ENCODE measurements at regions not wholly inside any gene's neighbourhood (a gene's known extent, or its start where the extent isn't known, plus 50 kb on each side); places are given as distances from the start of the nearest gene placed in this dataset.
"Not testable (repeated sequence)": the region's sequence is repeated elsewhere in the genome, so short reads cannot be mapped to it uniquely, and the experiment has no call there.

DNA sequence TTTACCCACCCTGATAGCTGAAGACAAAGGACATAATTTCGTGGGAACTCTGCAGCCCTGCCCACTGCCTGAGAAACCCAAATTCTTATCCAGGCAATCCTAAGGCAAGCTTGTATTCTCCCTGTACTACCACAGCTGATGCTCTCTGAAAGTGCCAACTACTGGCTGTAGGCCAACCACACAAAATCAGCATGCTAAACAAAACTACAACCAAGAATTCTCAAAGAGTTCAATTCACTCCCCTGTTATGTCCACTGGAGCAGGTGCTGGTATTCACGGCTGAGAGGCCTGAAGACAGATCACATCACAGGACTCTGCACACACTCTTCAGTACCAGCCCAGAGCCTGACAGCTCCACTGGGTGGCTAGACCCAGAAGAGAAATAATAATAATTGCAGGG is 375.9 kb upstream of the NDST4 start:
- TF ChIP-seq, protein P1, sequence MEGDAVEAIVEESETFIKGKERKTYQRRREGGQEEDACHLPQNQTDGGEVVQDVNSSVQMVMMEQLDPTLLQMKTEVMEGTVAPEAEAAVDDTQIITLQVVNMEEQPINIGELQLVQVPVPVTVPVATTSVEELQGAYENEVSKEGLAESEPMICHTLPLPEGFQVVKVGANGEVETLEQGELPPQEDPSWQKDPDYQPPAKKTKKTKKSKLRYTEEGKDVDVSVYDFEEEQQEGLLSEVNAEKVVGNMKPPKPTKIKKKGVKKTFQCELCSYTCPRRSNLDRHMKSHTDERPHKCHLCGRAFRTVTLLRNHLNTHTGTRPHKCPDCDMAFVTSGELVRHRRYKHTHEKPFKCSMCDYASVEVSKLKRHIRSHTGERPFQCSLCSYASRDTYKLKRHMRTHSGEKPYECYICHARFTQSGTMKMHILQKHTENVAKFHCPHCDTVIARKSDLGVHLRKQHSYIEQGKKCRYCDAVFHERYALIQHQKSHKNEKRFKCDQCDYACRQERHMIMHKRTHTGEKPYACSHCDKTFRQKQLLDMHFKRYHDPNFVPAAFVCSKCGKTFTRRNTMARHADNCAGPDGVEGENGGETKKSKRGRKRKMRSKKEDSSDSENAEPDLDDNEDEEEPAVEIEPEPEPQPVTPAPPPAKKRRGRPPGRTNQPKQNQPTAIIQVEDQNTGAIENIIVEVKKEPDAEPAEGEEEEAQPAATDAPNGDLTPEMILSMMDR (IDR thresholded peaks at IDR 0.05; ENCODE audit: unreplicated experiment), result no peak
- no peaks in the 10 kb centered on the region for H3K27me3 Mint-ChIP-seq (ENCODE audit: insufficient read depth, unreplicated experiment)
- H3K9me3 Mint-ChIP-seq (ENCODE audit: unreplicated experiment), result no peaks in the 10 kb centered on the region
- no peaks in the 10 kb centered on the region for H3K4me1 Mint-ChIP-seq (ENCODE audit: insufficient read depth, unreplicated experiment)
- H3K4me3 Mint-ChIP-seq (ENCODE audit: unreplicated experiment), result no peak overlapping the region
- POLR2A ChIA-PET, result no interaction called here
- intact Hi-C loops (cut with micrococcal nuclease), result no loop called here
- no TSS peak for BruUV-seq (replicated peaks)
- no peaks in the 10 kb centered on the region for H3K36me3 Mint-ChIP-seq (ENCODE audit: insufficient read depth, unreplicated experiment)
- CTCF ChIA-PET, result interaction anchor here (0.7 kb wide), 1 partner anchor 369 kb away, joined by 3 read pairs; no protein-coding TSS in a partner anchor
- no peak for DNase-seq (ENCODE audit: unreplicated experiment)
- no peak overlapping the region for H3K27ac Mint-ChIP-seq (ENCODE audit: low read depth, unreplicated experiment)

DNA sequence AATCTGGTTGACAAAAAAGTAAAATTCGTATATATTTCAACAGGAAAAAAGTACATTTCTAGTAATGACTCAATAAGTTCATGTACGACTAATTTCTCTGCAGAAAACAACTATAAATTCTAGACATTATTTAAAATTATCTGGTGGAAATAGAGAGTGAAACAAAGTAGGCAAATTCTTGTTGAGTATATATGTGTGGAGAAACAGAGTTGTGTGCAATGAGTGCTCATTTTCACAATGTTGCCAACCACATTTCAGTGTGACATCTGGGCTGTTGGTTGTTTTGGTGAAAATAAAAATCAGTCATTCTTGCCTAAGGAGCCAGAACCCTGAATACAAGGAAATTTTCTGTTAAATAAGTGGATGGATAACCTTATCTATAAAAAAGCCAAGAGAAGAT is 372.0 kb upstream of the NDST4 start:
- ChIA-PET POLR2A (no interaction called here), CTCF (no interaction called here)
- Mint-ChIP-seq H3K4me1 (ENCODE audit: insufficient read depth, unreplicated experiment) (no peaks in the 10 kb centered on the region), H3K9me3 (ENCODE audit: unreplicated experiment) (no peaks in the 10 kb centered on the region), H3K4me3 (ENCODE audit: unreplicated experiment) (no peak overlapping the region), H3K27ac (ENCODE audit: low read depth, unreplicated experiment) (no peak overlapping the region), H3K36me3 (ENCODE audit: insufficient read depth, unreplicated experiment) (no peaks in the 10 kb centered on the region), H3K27me3 (ENCODE audit: insufficient read depth, unreplicated experiment) (no peaks in the 10 kb centered on the region)
- no TSS peak for BruUV-seq (replicated peaks)
- intact Hi-C loops (cut with micrococcal nuclease), result no loop called here
- no peak for DNase-seq (ENCODE audit: unreplicated experiment)
- TF ChIP-seq, protein P1 (IDR thresholded peaks at IDR 0.05; ENCODE audit: unreplicated experiment), result no peak

DNA sequence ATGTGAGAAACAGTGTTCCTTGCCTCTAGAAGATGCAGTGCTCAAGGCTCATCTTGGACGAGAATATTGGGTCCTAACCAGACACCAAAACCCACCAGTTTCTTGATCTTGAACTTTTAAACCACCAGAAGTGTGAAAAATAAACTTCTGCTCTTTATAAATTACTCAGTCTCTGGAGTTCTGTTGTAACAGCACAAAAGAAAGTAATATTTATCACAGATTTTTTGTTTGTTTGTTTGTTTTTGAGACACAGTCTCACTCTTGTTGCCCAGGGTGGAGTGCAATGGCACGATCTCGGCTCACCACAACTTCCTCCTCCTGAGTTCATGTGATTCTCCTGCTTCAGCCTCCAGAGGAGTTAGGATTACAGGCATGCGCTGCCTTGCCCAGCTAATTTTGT is 371.1 kb upstream of the NDST4 start:
- ChIA-PET POLR2A (no interaction called here), CTCF (no interaction called here)
- Mint-ChIP-seq H3K9me3 (ENCODE audit: unreplicated experiment) (no peaks in the 10 kb centered on the region), H3K4me3 (ENCODE audit: unreplicated experiment) (no peak overlapping the region), H3K27ac (ENCODE audit: low read depth, unreplicated experiment) (no peak overlapping the region), H3K4me1 (ENCODE audit: insufficient read depth, unreplicated experiment) (no peaks in the 10 kb centered on the region), H3K27me3 (ENCODE audit: insufficient read depth, unreplicated experiment) (no peaks in the 10 kb centered on the region), H3K36me3 (ENCODE audit: insufficient read depth, unreplicated experiment) (no peaks in the 10 kb centered on the region)
- DNase-seq (ENCODE audit: unreplicated experiment), result no peak
- TF ChIP-seq, protein P1 (IDR thresholded peaks at IDR 0.05; ENCODE audit: unreplicated experiment), result no peak
- intact Hi-C loops (cut with micrococcal nuclease), result no loop called here
- BruUV-seq (replicated peaks), result no TSS peak

DNA sequence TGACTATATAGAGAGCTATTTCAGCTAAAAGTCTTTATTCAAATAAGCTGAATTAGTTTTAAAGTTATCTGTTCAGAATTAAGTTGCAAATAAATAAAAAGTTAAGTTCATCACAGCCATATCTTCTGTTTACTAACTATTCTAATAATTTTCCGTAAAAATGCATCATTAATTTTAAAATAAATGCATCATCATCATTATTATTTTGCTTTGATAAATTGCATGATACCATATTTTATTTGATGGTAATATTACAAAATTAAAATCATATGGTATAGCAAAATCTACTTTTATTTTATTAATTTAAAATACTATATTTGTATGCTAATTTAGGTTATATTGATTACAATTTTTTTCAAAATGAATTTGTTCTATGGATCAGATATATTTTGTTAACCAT is 357.3 kb upstream of the NDST4 start:
- TF ChIP-seq, protein P1 (IDR thresholded peaks at IDR 0.05; ENCODE audit: unreplicated experiment), result no peak
- Mint-ChIP-seq H3K4me1 (ENCODE audit: insufficient read depth, unreplicated experiment) (no peaks in the 10 kb centered on the region), H3K9me3 (ENCODE audit: unreplicated experiment) (no peaks in the 10 kb centered on the region), H3K27me3 (ENCODE audit: insufficient read depth, unreplicated experiment) (no peaks in the 10 kb centered on the region), H3K4me3 (ENCODE audit: unreplicated experiment) (no peak overlapping the region), H3K36me3 (ENCODE audit: insufficient read depth, unreplicated experiment) (peaks cover 6% of the 10 kb centered on the region), H3K27ac (ENCODE audit: low read depth, unreplicated experiment) (no peak overlapping the region)
- CTCF ChIA-PET, result no interaction called here
- intact Hi-C loops (cut with micrococcal nuclease), result no loop called here
- POLR2A ChIA-PET, result no interaction called here
- DNase-seq (ENCODE audit: unreplicated experiment), result no peak
- no TSS peak for BruUV-seq (replicated peaks)

DNA sequence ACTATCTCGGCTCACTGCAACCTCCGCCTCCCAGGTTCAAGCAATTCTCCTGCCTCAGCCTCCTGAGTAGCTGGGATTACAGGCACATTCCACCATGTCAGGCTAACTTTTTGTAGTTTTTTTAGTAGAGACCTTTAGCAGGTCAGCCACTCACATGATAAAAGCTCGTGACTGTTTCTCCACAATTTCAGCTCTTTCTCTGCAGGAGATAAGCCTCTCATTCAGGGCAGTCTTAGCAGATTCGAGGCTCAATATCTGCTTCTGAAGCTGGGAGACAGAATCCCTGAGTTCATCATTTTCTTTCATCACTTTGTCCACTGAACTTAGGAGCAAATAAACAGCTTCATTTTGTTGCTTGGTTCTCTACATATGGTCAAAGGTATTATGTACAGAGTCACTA is 345.9 kb upstream of the NDST4 start:
- intact Hi-C loops (cut with micrococcal nuclease); DNase-seq (ENCODE audit: unreplicated experiment); H3K4me1 Mint-ChIP-seq (ENCODE audit: insufficient read depth, unreplicated experiment); POLR2A ChIA-PET; H3K27me3 Mint-ChIP-seq (ENCODE audit: insufficient read depth, unreplicated experiment); H3K36me3 Mint-ChIP-seq (ENCODE audit: insufficient read depth, unreplicated experiment); H3K9me3 Mint-ChIP-seq (ENCODE audit: unreplicated experiment); H3K4me3 Mint-ChIP-seq (ENCODE audit: unreplicated experiment); H3K27ac Mint-ChIP-seq (ENCODE audit: low read depth, unreplicated experiment); BruUV-seq (replicated peaks): not testable (repeated sequence)
- CTCF ChIA-PET, result interaction anchor here (0.6 kb wide), 1 partner anchor 35 kb away, joined by 3 read pairs; no protein-coding TSS in a partner anchor
